ENCODE measurements at regions not wholly inside any gene's neighbourhood (a gene's known extent, or its start where the extent isn't known, plus 50 kb on each side); places are given as distances from the start of the nearest gene placed in this dataset.
"Not testable (repeated sequence)": the region's sequence is repeated elsewhere in the genome, so short reads cannot be mapped to it uniquely, and the experiment has no call there.

DNA sequence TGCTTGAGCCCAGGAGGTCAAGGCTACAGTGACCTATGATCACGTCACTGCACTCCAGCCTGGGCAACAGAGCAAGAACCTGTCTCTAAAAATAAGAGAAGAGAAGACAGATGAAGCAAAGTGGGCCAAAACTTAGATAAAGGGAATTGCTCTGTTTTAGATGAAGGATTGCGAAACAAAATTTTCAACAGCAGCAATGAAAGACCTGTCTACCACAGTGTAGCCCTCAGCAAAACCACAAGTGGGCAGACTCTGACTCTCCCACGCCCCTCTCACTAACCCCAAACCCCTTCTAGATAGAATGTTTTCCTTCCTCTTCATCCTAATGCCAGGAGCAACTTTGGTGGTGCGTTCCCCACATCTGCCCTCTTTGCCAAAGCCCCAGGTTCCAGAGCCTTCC, 105.6 kb upstream of the ALDH3B2 start:
- Histone ChIP-seq H3F3A (ENCODE audit: control insufficient read depth, insufficient read depth) (no peaks in the 10 kb centered on the region), H3K4me1 (ENCODE audit: control insufficient read depth, low read length) (no peaks in the 10 kb centered on the region), H4K20me1 (ENCODE audit: control insufficient read depth, insufficient read depth, low read depth, low read length) (no peaks in the 10 kb centered on the region), H3K27me3 (ENCODE audit: control insufficient read depth, low read length) (peaks cover 4% of the 10 kb centered on the region), H3K9me2 (replicated peaks; ENCODE audit: control insufficient read depth, low read length) (no peaks in the 10 kb centered on the region), H3K9me3 (ENCODE audit: control insufficient read depth, insufficient read depth, low read length) (no peaks in the 10 kb centered on the region), H3K4me2 (ENCODE audit: low read length) (no peak overlapping the region), H3K79me2 (ENCODE audit: control insufficient read depth, low read length) (no peaks in the 10 kb centered on the region), H3K36me3 (ENCODE audit: control insufficient read depth, low read length) (no peaks in the 10 kb centered on the region), H3K27ac (ENCODE audit: low read depth, low read length) (no peak overlapping the region), H3K4me3 (ENCODE audit: low read length) (no peak overlapping the region)
- TF ChIP-seq EZH2phosphoT487 (IDR thresholded peaks at IDR 0.05; ENCODE audit: borderline replicate concordance, low read length) = no peak
- TF ChIP-seq, protein P1, sequence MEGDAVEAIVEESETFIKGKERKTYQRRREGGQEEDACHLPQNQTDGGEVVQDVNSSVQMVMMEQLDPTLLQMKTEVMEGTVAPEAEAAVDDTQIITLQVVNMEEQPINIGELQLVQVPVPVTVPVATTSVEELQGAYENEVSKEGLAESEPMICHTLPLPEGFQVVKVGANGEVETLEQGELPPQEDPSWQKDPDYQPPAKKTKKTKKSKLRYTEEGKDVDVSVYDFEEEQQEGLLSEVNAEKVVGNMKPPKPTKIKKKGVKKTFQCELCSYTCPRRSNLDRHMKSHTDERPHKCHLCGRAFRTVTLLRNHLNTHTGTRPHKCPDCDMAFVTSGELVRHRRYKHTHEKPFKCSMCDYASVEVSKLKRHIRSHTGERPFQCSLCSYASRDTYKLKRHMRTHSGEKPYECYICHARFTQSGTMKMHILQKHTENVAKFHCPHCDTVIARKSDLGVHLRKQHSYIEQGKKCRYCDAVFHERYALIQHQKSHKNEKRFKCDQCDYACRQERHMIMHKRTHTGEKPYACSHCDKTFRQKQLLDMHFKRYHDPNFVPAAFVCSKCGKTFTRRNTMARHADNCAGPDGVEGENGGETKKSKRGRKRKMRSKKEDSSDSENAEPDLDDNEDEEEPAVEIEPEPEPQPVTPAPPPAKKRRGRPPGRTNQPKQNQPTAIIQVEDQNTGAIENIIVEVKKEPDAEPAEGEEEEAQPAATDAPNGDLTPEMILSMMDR (IDR thresholded peaks at IDR 0.05; ENCODE audit: low read depth, low read length, poor library complexity, severe bottlenecking) = no peak

DNA sequence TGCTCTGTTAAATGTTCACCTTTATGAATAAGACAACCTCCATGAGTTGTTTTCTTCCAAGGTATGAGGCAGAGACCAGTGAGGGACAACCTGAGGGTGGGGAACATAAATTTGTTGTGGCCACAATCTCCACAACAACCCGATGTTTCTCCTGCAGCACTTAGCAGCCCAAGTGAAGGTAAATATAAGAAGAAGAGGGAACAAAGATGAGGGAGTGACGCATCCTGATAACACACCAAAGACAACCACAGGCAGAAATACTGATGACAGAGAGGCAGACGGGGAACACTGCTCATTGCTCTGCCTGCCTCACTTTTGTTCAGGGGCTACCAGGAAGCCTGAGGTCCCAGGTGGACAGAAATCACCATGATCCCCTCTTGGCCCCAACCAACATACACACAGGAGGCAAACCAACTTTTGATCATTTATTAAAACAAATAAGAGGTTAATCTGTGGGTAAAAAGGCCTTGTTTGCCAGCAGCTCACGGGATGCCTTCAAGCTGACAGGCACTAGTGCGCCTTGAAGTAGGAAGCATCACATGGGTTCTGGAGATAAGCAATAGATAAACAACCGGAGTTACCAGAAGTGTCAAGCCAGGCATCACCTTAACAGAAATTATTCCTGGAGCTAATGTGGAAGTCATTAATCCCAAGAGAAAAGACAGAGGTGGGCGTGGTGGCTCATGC, 104.9 kb upstream of the ALDH3B2 start:
- not testable (repeated sequence) for H3K4me1 ChIP-seq (ENCODE audit: control insufficient read depth, low read length); H3K36me3 ChIP-seq (ENCODE audit: control insufficient read depth, low read length); H3K9me2 ChIP-seq (replicated peaks; ENCODE audit: control insufficient read depth, low read length); H4K20me1 ChIP-seq (ENCODE audit: control insufficient read depth, insufficient read depth, low read depth, low read length); H3K27ac ChIP-seq (ENCODE audit: low read depth, low read length); H3K4me3 ChIP-seq (ENCODE audit: low read length); H3K4me2 ChIP-seq (ENCODE audit: low read length); H3F3A ChIP-seq (ENCODE audit: control insufficient read depth, insufficient read depth); H3K9me3 ChIP-seq (ENCODE audit: control insufficient read depth, insufficient read depth, low read length); H3K79me2 ChIP-seq (ENCODE audit: control insufficient read depth, low read length); H3K27me3 ChIP-seq (ENCODE audit: control insufficient read depth, low read length)

DNA sequence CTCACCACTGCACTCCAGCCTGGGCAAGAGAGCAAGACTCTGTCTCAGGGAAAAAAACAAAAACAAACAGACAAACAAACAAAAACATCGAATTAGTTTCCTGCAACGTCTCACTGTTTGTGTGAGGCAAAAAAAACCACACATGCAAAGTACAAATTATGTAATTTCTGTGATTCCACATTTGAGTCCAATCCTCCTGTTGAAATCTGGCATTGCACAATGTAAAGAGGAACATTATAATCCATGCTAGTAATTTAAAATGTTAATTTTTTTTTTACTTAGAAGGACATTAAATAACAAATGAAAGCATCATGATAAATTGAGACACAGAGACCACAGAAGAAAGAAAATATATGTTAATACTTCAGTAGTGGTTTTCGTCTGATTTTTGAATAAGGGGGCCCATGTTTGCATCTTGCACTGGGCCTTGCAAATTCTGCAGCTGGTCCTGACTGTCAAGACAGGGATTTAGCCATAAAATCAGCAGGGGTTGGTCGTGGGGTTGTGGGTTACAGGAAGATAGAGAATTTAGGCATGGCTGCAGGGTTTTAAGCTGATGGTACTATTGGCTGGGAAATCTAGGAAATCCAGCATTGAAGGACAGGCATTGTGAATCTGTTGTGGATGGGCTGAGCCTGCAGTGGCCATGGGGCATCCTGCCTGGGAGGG, 102.6 kb upstream of the ALDH3B2 start:
- no peak overlapping the region for H3K4me3 ChIP-seq (ENCODE audit: low read length)
- TF ChIP-seq, protein P1 (IDR thresholded peaks at IDR 0.05; ENCODE audit: low read depth, low read length, poor library complexity, severe bottlenecking) = no peak
- TF ChIP-seq EZH2phosphoT487 (IDR thresholded peaks at IDR 0.05; ENCODE audit: borderline replicate concordance, low read length) = no peak
- no peak overlapping the region for H3K4me2 ChIP-seq (ENCODE audit: low read length)

DNA sequence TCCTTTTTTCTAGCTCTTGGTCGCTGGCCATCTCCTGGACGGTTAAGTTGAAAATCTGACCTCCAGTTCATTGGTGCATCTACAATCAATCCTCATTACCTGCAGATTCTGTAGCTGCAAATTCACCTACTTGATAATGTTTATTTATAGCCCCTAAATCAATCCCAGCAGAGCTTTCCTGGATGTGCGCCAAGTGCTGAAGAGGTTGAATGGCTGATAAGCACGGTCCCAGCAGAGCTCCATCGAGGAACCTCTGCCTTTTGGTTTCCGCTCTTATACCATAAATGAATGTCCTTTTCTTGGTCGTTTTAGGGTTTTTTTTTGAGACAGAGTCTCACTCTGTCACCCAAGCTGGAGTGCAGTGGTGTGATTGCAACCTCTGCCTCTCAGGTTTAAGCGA, 99.8 kb upstream of the ALDH3B2 start:
- H3F3A ChIP-seq (ENCODE audit: control insufficient read depth, insufficient read depth); H3K9me2 ChIP-seq (replicated peaks; ENCODE audit: control insufficient read depth, low read length); H3K4me2 ChIP-seq (ENCODE audit: low read length); H3K36me3 ChIP-seq (ENCODE audit: control insufficient read depth, low read length); H3K9me3 ChIP-seq (ENCODE audit: control insufficient read depth, insufficient read depth, low read length); H3K27me3 ChIP-seq (ENCODE audit: control insufficient read depth, low read length); H3K4me1 ChIP-seq (ENCODE audit: control insufficient read depth, low read length); H4K20me1 ChIP-seq (ENCODE audit: control insufficient read depth, insufficient read depth, low read depth, low read length); H3K27ac ChIP-seq (ENCODE audit: low read depth, low read length); H3K79me2 ChIP-seq (ENCODE audit: control insufficient read depth, low read length); H3K4me3 ChIP-seq (ENCODE audit: low read length): not testable (repeated sequence)

More for the DNA sequence above, 102.6 kb upstream of the ALDH3B2 start:
- no peaks in the 10 kb centered on the region for H4K20me1 ChIP-seq (ENCODE audit: control insufficient read depth, insufficient read depth, low read depth, low read length)
- no peaks in the 10 kb centered on the region for H3K9me3 ChIP-seq (ENCODE audit: control insufficient read depth, insufficient read depth, low read length)
- no peaks in the 10 kb centered on the region for H3K36me3 ChIP-seq (ENCODE audit: control insufficient read depth, low read length)
- no peaks in the 10 kb centered on the region for H3K79me2 ChIP-seq (ENCODE audit: control insufficient read depth, low read length)
- H3K9me2 ChIP-seq (replicated peaks; ENCODE audit: control insufficient read depth, low read length) = no peaks in the 10 kb centered on the region
- H3K27me3 ChIP-seq (ENCODE audit: control insufficient read depth, low read length) = peaks cover 7% of the 10 kb centered on the region
- no peak overlapping the region for H3K27ac ChIP-seq (ENCODE audit: low read depth, low read length)
- no peaks in the 10 kb centered on the region for H3F3A ChIP-seq (ENCODE audit: control insufficient read depth, insufficient read depth)
- no peaks in the 10 kb centered on the region for H3K4me1 ChIP-seq (ENCODE audit: control insufficient read depth, low read length)

DNA sequence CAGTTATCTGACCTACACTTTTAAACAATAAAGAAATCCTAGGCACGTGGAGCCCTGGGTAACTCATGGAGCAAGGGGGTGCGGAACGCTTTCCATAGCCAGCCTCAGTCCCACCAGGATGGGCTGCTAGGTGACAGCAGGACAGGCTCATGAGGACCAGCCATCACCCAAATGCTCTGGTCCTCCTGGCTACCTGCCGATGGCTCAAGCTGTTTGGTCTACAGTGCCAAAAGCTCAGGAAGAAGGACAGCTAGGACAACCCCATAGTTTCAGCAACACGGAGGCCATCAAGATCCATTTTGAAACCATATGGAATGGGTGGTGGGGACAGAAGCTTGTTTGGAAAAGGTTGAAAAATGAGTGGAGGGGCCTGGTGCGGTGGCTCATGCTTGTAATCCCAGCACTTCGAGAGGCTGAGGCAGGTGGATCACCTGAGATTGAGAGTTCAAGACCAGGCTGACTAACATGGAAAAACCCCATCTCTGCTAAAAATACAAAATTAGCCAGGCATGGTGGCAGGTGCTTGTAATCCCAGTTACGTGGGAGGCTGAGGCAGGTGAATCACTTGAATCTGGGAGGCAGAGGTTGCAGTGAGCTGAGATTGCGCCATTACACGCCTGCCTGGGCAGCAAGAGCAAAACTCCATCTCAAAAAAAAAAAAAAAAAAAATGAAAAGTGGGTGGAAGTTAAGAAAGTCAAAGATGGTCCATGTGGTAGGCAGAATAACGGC, 93.7 kb upstream of the ALDH3B2 start:
- not testable (repeated sequence) for H3K4me2 ChIP-seq (ENCODE audit: low read length); H4K20me1 ChIP-seq (ENCODE audit: control insufficient read depth, insufficient read depth, low read depth, low read length); H3K79me2 ChIP-seq (ENCODE audit: control insufficient read depth, low read length); H3K9me3 ChIP-seq (ENCODE audit: control insufficient read depth, insufficient read depth, low read length); H3K4me1 ChIP-seq (ENCODE audit: control insufficient read depth, low read length); H3K4me3 ChIP-seq (ENCODE audit: low read length); H3K27ac ChIP-seq (ENCODE audit: low read depth, low read length); H3K9me2 ChIP-seq (replicated peaks; ENCODE audit: control insufficient read depth, low read length); H3K27me3 ChIP-seq (ENCODE audit: control insufficient read depth, low read length); H3K36me3 ChIP-seq (ENCODE audit: control insufficient read depth, low read length); H3F3A ChIP-seq (ENCODE audit: control insufficient read depth, insufficient read depth)

DNA sequence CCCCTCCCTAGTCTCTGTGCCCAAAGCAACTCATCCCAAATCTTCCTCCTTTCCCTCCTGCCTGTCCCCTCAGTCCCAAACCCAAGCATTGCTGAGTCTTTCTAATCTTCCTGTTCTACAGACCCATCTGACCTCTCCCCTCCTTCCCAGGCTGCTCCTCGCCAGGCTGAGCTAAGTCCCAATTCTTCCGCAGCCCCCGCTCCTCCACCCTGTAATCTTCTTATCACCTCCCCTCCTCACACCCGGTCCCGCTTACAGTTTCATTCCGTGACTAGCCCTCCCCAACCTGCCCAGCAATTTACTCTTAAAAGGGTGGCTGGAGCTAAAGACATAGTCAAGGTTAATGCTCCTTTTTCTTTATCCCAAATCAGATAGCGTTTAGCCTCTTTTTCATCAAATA, 86.8 kb upstream of the ALDH3B2 start:
- H3K36me3 ChIP-seq (ENCODE audit: control insufficient read depth, low read length); H3K4me2 ChIP-seq (ENCODE audit: low read length); H3K4me1 ChIP-seq (ENCODE audit: control insufficient read depth, low read length); H3K27me3 ChIP-seq (ENCODE audit: control insufficient read depth, low read length); H3K4me3 ChIP-seq (ENCODE audit: low read length); H3K9me2 ChIP-seq (replicated peaks; ENCODE audit: control insufficient read depth, low read length); H3F3A ChIP-seq (ENCODE audit: control insufficient read depth, insufficient read depth); H4K20me1 ChIP-seq (ENCODE audit: control insufficient read depth, insufficient read depth, low read depth, low read length); H3K27ac ChIP-seq (ENCODE audit: low read depth, low read length); H3K9me3 ChIP-seq (ENCODE audit: control insufficient read depth, insufficient read depth, low read length); H3K79me2 ChIP-seq (ENCODE audit: control insufficient read depth, low read length): not testable (repeated sequence)
